ENCODE measurements at regions not wholly inside any gene's neighbourhood (a gene's known extent, or its start where the extent isn't known, plus 50 kb on each side); places are given as distances from the start of the nearest gene placed in this dataset.

GRCh38 chr10:57638411-57638810 lies 629.3 kb downstream of the IPMK start:
- no peak for TF ChIP-seq CTCF (IDR thresholded peaks at IDR 0.05)
- TF ChIP-seq SMC3 (IDR thresholded peaks at IDR 0.05; ENCODE audit: low read depth, low read length): no peak
- TF ChIP-seq IRF3 (IDR thresholded peaks at IDR 0.05; ENCODE audit: low read depth, low read length): no peak
- TF ChIP-seq, protein P1, sequence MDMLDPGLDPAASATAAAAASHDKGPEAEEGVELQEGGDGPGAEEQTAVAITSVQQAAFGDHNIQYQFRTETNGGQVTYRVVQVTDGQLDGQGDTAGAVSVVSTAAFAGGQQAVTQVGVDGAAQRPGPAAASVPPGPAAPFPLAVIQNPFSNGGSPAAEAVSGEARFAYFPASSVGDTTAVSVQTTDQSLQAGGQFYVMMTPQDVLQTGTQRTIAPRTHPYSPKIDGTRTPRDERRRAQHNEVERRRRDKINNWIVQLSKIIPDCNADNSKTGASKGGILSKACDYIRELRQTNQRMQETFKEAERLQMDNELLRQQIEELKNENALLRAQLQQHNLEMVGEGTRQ (IDR thresholded peaks at IDR 0.05; ENCODE audit: borderline replicate concordance, low read depth, low read length): no peak
- TF ChIP-seq PBX3 (IDR thresholded peaks at IDR 0.05): no peak
- no peak for TF ChIP-seq POLR2AphosphoS5 (IDR thresholded peaks at IDR 0.05; ENCODE audit: low read depth, low read length)
- TF ChIP-seq MAX (IDR thresholded peaks at IDR 0.05; ENCODE audit: low read depth): no peak
- no peak for TF ChIP-seq YY1 (IDR thresholded peaks at IDR 0.05; ENCODE audit: low read depth)
- no peak for TF ChIP-seq EP300 (IDR thresholded peaks at IDR 0.05; ENCODE audit: borderline replicate concordance in 1 of 2, low read depth in 1 of 2, low read length in 1 of 2)
- TF ChIP-seq NRF1 (IDR thresholded peaks at IDR 0.05; ENCODE audit: low read depth, low read length): no peak
- TF ChIP-seq TAF1 (IDR thresholded peaks at IDR 0.05; ENCODE audit: borderline replicate concordance, low read depth, low read length): no peak
- no peak for TF ChIP-seq JUND (IDR thresholded peaks at IDR 0.05)
- no peak for TF ChIP-seq SIN3A (IDR thresholded peaks at IDR 0.05; ENCODE audit: borderline replicate concordance, low read depth, low read length)
- no peak for TF ChIP-seq CHD2 (IDR thresholded peaks at IDR 0.05; ENCODE audit: low read length, partially characterized antibody)
